WTC11 (cell line): ENCODE measurements at regions not wholly inside any gene's neighbourhood (a gene's known extent, or its start where the extent isn't known, plus 50 kb on each side); places are given as distances from the start of the nearest gene placed in this dataset.

Experiments used
- ATAC-seq: fragments of 200-7000 bp; cut with Tn5 transposase; 2 replicates; pipeline ENCODE4 v1.10.0; 2021; ENCODE audit warnings: mild to moderate bottlenecking, moderate library complexity
- CTCF ChIA-PET: fragments of 300-600 bp; sonication (Branson Sonifier 250); formaldehyde crosslinking; loops from one replicate; lab custom pipeline; 2021; ENCODE audit warnings: antibody characterized with exemption; lab: Charles Lee
- POLR2A ChIA-PET: fragments of 350-600 bp; sonication (Branson Sonifier 250); formaldehyde crosslinking; loops from one replicate; lab custom pipeline; 2021; ENCODE audit warnings: antibody characterized with exemption; lab: Charles Lee
- DNase-seq: peaks from one replicate; pipeline ENCODE4 v3.0.0; 2021; ENCODE audit warnings: low spot score
- H3K27ac Mint-ChIP-seq: 2 replicates; pipeline ENCODE4 v1.8.0; 2021; ENCODE audit warnings: mixed read lengths
- H3K27me3 Mint-ChIP-seq: 2 replicates; pipeline ENCODE4 v1.8.0; 2021; ENCODE audit warnings: low read depth, mild to moderate bottlenecking, moderate library complexity, mixed read lengths
- H3K36me3 Mint-ChIP-seq: 2 replicates; pipeline ENCODE4 v1.8.0; 2021; ENCODE audit warnings: mixed read lengths
- H3K4me1 Mint-ChIP-seq: 2 replicates; pipeline ENCODE4 v1.8.0; 2022; ENCODE audit warnings: mixed read lengths
- H3K4me3 Mint-ChIP-seq: 2 replicates; pipeline ENCODE4 v1.8.0; 2021; ENCODE audit warnings: mild to moderate bottlenecking, moderate library complexity, mixed read lengths
- H3K9me3 Mint-ChIP-seq: 2 replicates; pipeline ENCODE4 v1.8.0; 2021; ENCODE audit warnings: mixed read lengths
- AR ChIP-seq: fragments of 250-450 bp; sonication (Bioruptor Pico); IDR thresholded peaks from 2 replicates; pipeline ENCODE4 v1.9.0; 2021; ENCODE audit warnings: mild to moderate bottlenecking
- CREB1 ChIP-seq: sonication (generic); formaldehyde crosslinking; IDR thresholded peaks from 2 replicates; pipeline ENCODE4 v1.8.0; 2023; ENCODE audit warnings: mild to moderate bottlenecking, missing genetic modification reagents
- CREM ChIP-seq: sonication (generic); formaldehyde crosslinking; IDR thresholded peaks from 2 replicates; pipeline ENCODE4 v1.8.1; 2022; ENCODE audit warnings: mild to moderate bottlenecking, missing genetic modification reagents, moderate library complexity
- CTCF ChIP-seq: fragments of 200-600 bp; IDR thresholded peaks from 2 replicates; pipeline ENCODE4 v1.8.0; 2022; ENCODE audit warnings: antibody characterized with exemption
- E2F5 ChIP-seq: sonication (generic); formaldehyde crosslinking; IDR thresholded peaks from 2 replicates; pipeline ENCODE4 v1.8.1; 2022; ENCODE audit warnings: mild to moderate bottlenecking, moderate library complexity, missing genetic modification reagents
- FOXP1 ChIP-seq: sonication (generic); formaldehyde crosslinking; IDR thresholded peaks from 2 replicates; pipeline ENCODE4 v1.8.0; 2022; ENCODE audit warnings: missing genetic modification reagents, mild to moderate bottlenecking, moderate library complexity, borderline replicate concordance
- FOXP4 ChIP-seq: sonication (generic); formaldehyde crosslinking; IDR thresholded peaks from 2 replicates; pipeline ENCODE4 v1.8.0; 2022; ENCODE audit warnings: mild to moderate bottlenecking, missing genetic modification reagents
- HMGA2 ChIP-seq: fragments of 250-450 bp; sonication (Bioruptor Pico); IDR thresholded peaks from 2 replicates; pipeline ENCODE4 v1.4.0; 2021; ENCODE audit warnings: mild to moderate bottlenecking, moderate library complexity
- IRF2 ChIP-seq: sonication (generic); formaldehyde crosslinking; IDR thresholded peaks from 2 replicates; pipeline ENCODE4 v1.8.0; 2022; ENCODE audit warnings: low read depth, missing genetic modification reagents, borderline replicate concordance
- JUN ChIP-seq: sonication (generic); formaldehyde crosslinking; IDR thresholded peaks from 2 replicates; pipeline ENCODE4 v1.8.0; 2023; ENCODE audit warnings: mild to moderate bottlenecking, missing genetic modification reagents
- NFYB ChIP-seq: sonication (generic); formaldehyde crosslinking; conservative IDR thresholded peaks from 2 replicates; pipeline ENCODE4 v1.8.0; 2022; ENCODE audit warnings: low read depth, missing genetic modification reagents
- RELA ChIP-seq: sonication (generic); formaldehyde crosslinking; IDR thresholded peaks from 2 replicates; pipeline ENCODE4 v1.8.1; 2022; ENCODE audit warnings: missing genetic modification reagents, mild to moderate bottlenecking, borderline replicate concordance
- SOX15 ChIP-seq: fragments of 250-450 bp; sonication (Bioruptor Pico); IDR thresholded peaks from 2 replicates; pipeline ENCODE4 v1.9.0; 2021; ENCODE audit warnings: mild to moderate bottlenecking
- USF2 ChIP-seq: sonication (generic); formaldehyde crosslinking; IDR thresholded peaks from 2 replicates; pipeline ENCODE4 v1.8.1; 2023; ENCODE audit warnings: mild to moderate bottlenecking, missing genetic modification reagents, moderate library complexity
- ZBTB21 ChIP-seq: sonication (generic); formaldehyde crosslinking; IDR thresholded peaks from 2 replicates; pipeline ENCODE4 v1.8.1; 2023; ENCODE audit warnings: mild to moderate bottlenecking, missing genetic modification reagents, borderline replicate concordance
- ZNF232 ChIP-seq: sonication (generic); formaldehyde crosslinking; IDR thresholded peaks from 2 replicates; pipeline ENCODE4 v1.8.0; 2022; ENCODE audit warnings: mild to moderate bottlenecking, missing genetic modification reagents
- ZNF281 ChIP-seq: sonication (generic); formaldehyde crosslinking; IDR thresholded peaks from 2 replicates; pipeline ENCODE4 v1.8.0; 2023; ENCODE audit warnings: mild to moderate bottlenecking, missing genetic modification reagents
- ZNF532 ChIP-seq: fragments of 250-450 bp; sonication (Bioruptor Pico); IDR thresholded peaks from 2 replicates; pipeline ENCODE4 v1.9.0; 2021; ENCODE audit warnings: mild to moderate bottlenecking, borderline replicate concordance

- TF ChIP-seq CTCF, result no peak
- TF ChIP-seq RELA, result no peak
- TF ChIP-seq, all 79 proteins: peak for 0
These were observed 318.2 kb upstream of the CELF2 start (continued) for GRCh38 chr10:10699427-10699826.

GRCh38 chr10:10701084-10701611 lies 316.5 kb upstream of the CELF2 start:
- TF ChIP-seq JUN (CRISPR knock-in tag) (no peak), CREM (CRISPR knock-in tag) (no peak), FOXP4 (CRISPR knock-in tag) (no peak), FOXP1 (no peak), HMGA2 (CRISPR knock-in tag) (no peak), ZNF281 (CRISPR knock-in tag) (no peak), ZBTB21 (no peak), SOX15 (CRISPR knock-in tag) (no peak), ZNF532 (CRISPR knock-in tag) (no peak)
- Mint-ChIP-seq H3K27me3 (peaks cover 12% of the 10 kb centered on the region), H3K27ac (no peak overlapping the region), H3K9me3 (peaks cover 9% of the 10 kb centered on the region), H3K36me3 (peaks cover 9% of the 10 kb centered on the region; the same call in 1 of the 2 replicates), H3K4me1 (peaks cover 39% of the 10 kb centered on the region), H3K4me3 (no peak overlapping the region)
- DNase-seq (no peak), ATAC-seq (no peak)
- ChIA-PET POLR2A (no interaction called here), CTCF (no interaction called here)

- H3K9me3 Mint-ChIP-seq, result peaks cover 3% of the 10 kb centered on the region
- DNase-seq, result no peak
- ChIA-PET CTCF (no interaction called here), POLR2A (no interaction called here)
- H3K27me3 Mint-ChIP-seq, result peaks cover 5% of the 10 kb centered on the region; the same call in 1 of the 2 replicates
- H3K36me3 Mint-ChIP-seq, result peaks cover 3% of the 10 kb centered on the region; the same call in 1 of the 2 replicates
- H3K27ac Mint-ChIP-seq, result no peak overlapping the region
- peaks cover 31% of the 10 kb centered on the region for H3K4me1 Mint-ChIP-seq
- H3K4me3 Mint-ChIP-seq, result no peak overlapping the region
- no peak for ATAC-seq
- TF ChIP-seq RELA (no peak), E2F5 (CRISPR knock-in tag) (no peak), ZNF232 (no peak), IRF2 (CRISPR knock-in tag) (no peak), HMGA2 (CRISPR knock-in tag) (no peak), CREB1 (CRISPR knock-in tag) (no peak), USF2 (CRISPR knock-in tag) (no peak), NFYB (no peak), AR (CRISPR knock-in tag) (no peak)
These were observed 315.5 kb upstream of the CELF2 start for GRCh38 chr10:10702211-10702610.
